Thoracic aorta (tissue), 2 donors: ENCODE measurements at regions not wholly inside any gene's neighbourhood (a gene's known extent, or its start where the extent isn't known, plus 50 kb on each side); places are given as distances from the start of the nearest gene placed in this dataset.

Experiments
- ATAC-seq: fragments of 150-250 bp; one replicate; pipeline ENCODE4 v1.8.0; 2017; ENCODE audit warnings: low read depth; ENCODE audit not compliant: insufficient number of reproducible peaks, low FRiP score
- DNase-seq: peaks from one replicate; pipeline ENCODE4 v3.0.0-alpha.2; 2020; ENCODE audit warnings: low spot score
- H3K27ac ChIP-seq, 2 donors: fragments of 200-600 bp; sonication (generic); 1 replicate in 1 of 2; 2 replicates in 1 of 2; pipeline ENCODE4 v1.5.1; 2016; ENCODE audit warnings: mild to moderate bottlenecking in 2 of 2, moderate library complexity in 2 of 2
- H3K27me3 ChIP-seq: fragments of 200-600 bp; sonication (generic); replicated peaks from 2 replicates; pipeline ENCODE4 v1.6.0; 2016; ENCODE audit warnings: mild to moderate bottlenecking; ENCODE audit not compliant: insufficient read depth
- H3K36me3 ChIP-seq: fragments of 200-600 bp; sonication (generic); one replicate; pipeline ENCODE4 v1.5.1; 2016
- H3K4me1 ChIP-seq, 2 donors: fragments of 200-600 bp; sonication (generic); 1 replicate in 1 of 2; 2 replicates in 1 of 2; pipeline versions ENCODE4 v1.5.1 to v1.6.0; 2016; ENCODE audit warnings: low read depth in 2 of 2, mild to moderate bottlenecking in 1 of 2; ENCODE audit not compliant: control insufficient read depth in 1 of 2
- H3K4me3 ChIP-seq: fragments of 200-600 bp; sonication (generic); 2 replicates; pipeline ENCODE4 v1.5.1; 2016; ENCODE audit warnings: mild to moderate bottlenecking
- H3K9me3 ChIP-seq: fragments of 200-600 bp; sonication (generic); 2 replicates; pipeline ENCODE4 v1.5.1; 2016
- CTCF ChIP-seq: fragments of 200-600 bp; sonication (generic); IDR thresholded peaks from one replicate; pipeline ENCODE4 v1.5.1; 2019; ENCODE audit warnings: antibody characterized with exemption

GRCh38 chr4:32562010-32562409, 1841.8 kb downstream of the PCDH7 start:
- H3K9me3 ChIP-seq: no peaks in the 10 kb centered on the region
- H3K4me1 ChIP-seq: no peaks in the 10 kb centered on the region
- DNase-seq (no peak), ATAC-seq (no peak)
- TF ChIP-seq CTCF: no peak
- H3K27me3 ChIP-seq: no peaks in the 10 kb centered on the region
- no peaks in the 10 kb centered on the region for H3K36me3 ChIP-seq
- no peak overlapping the region for H3K4me3 ChIP-seq
- H3K27ac ChIP-seq: no peak overlapping the region

- Histone ChIP-seq H3K27me3 (no peaks in the 10 kb centered on the region), H3K4me3 (no peak overlapping the region), H3K9me3 (no peaks in the 10 kb centered on the region), H3K27ac (no peak overlapping the region), H3K4me1 (no peaks in the 10 kb centered on the region), H3K36me3 (no peaks in the 10 kb centered on the region)
- DNase-seq (no peak), ATAC-seq (no peak)
- no peak for TF ChIP-seq CTCF
Observed at GRCh38 chr4:32564626-32565025, 1844.5 kb downstream of the PCDH7 start.

GRCh38 chr4:32569861-32570260, 1849.7 kb downstream of the PCDH7 start:
- H3K4me3 ChIP-seq: no peak overlapping the region
- ATAC-seq (no peak), DNase-seq (no peak)
- no peaks in the 10 kb centered on the region for H3K36me3 ChIP-seq
- no peak for TF ChIP-seq CTCF
- H3K9me3 ChIP-seq: no peaks in the 10 kb centered on the region
- H3K27me3 ChIP-seq: no peaks in the 10 kb centered on the region
- no peak overlapping the region for H3K27ac ChIP-seq
- no peaks in the 10 kb centered on the region for H3K4me1 ChIP-seq

GRCh38 chr4:32572366-32572765, 1852.2 kb downstream of the PCDH7 start:
- ATAC-seq (no peak), DNase-seq (no peak)
- no peak overlapping the region for H3K27ac ChIP-seq
- H3K4me3 ChIP-seq: no peak overlapping the region
- H3K9me3 ChIP-seq: no peaks in the 10 kb centered on the region
- H3K27me3 ChIP-seq: no peaks in the 10 kb centered on the region
- TF ChIP-seq CTCF: no peak
- no peaks in the 10 kb centered on the region for H3K4me1 ChIP-seq
- no peaks in the 10 kb centered on the region for H3K36me3 ChIP-seq

- no peak for DNase-seq
- no peaks in the 10 kb centered on the region for H3K27me3 ChIP-seq
- no peak for ATAC-seq
Observed at GRCh38 chr4:32574803-32575202, 1854.6 kb downstream of the PCDH7 start.

More at GRCh38 chr4:32574803-32575202, 1854.6 kb downstream of the PCDH7 start:
- no peak for TF ChIP-seq CTCF
- H3K9me3 ChIP-seq: no peaks in the 10 kb centered on the region
- H3K4me1 ChIP-seq: no peaks in the 10 kb centered on the region
- no peaks in the 10 kb centered on the region for H3K36me3 ChIP-seq
- no peak overlapping the region for H3K27ac ChIP-seq
- no peak overlapping the region for H3K4me3 ChIP-seq
